ENCODE measurements at regions not wholly inside any gene's neighbourhood (a gene's known extent, or its start where the extent isn't known, plus 50 kb on each side); places are given as distances from the start of the nearest gene placed in this dataset.

- Histone ChIP-seq H2BK15ac (ENCODE audit: low read length) (no peak overlapping the region), H3K79me1 (ENCODE audit: low read depth, low read length) (no peaks in the 10 kb centered on the region), H2BK5ac (ENCODE audit: low read length) (no peak overlapping the region), H3K27ac (replicated peaks; ENCODE audit: low read length) (no peak overlapping the region), H4K91ac (ENCODE audit: low read depth, low read length, poor library complexity) (no peak overlapping the region), H3K4me2 (ENCODE audit: insufficient read depth, low read length, poor library complexity, severe bottlenecking) (no peak overlapping the region), H3K4me1 (ENCODE audit: control insufficient read depth in 2 of 2, insufficient read depth in 1 of 2, low read depth in 1 of 2, low read length in 2 of 2) (no peaks in the 10 kb centered on the region), H4K8ac (ENCODE audit: low read depth, low read length) (no peak overlapping the region), H3K14ac (ENCODE audit: low read length) (no peak overlapping the region), H3K4ac (ENCODE audit: low read length) (no peak overlapping the region), H3K23ac (ENCODE audit: low read depth, low read length, poor library complexity) (no peak overlapping the region), H3K4me3 (ENCODE audit: low read length in 2 of 2) (no peak overlapping the region), H2BK120ac (ENCODE audit: low read depth, low read length) (no peak overlapping the region), H2BK12ac (ENCODE audit: low read length) (no peak overlapping the region), H3K9me3 (replicated peaks in 1 of 2; ENCODE audit: control insufficient read depth in 2 of 2, insufficient read depth in 1 of 2, low read depth in 1 of 2, low read length in 2 of 2) (no peaks in the 10 kb centered on the region), H3K36me3 (replicated peaks in 1 of 2; ENCODE audit: control insufficient read depth in 2 of 2, insufficient read depth in 2 of 2, low read length in 2 of 2) (no peaks in the 10 kb centered on the region), H3K18ac (ENCODE audit: low read length) (no peak overlapping the region), H2AK5ac (ENCODE audit: low read depth, low read length) (no peak overlapping the region), H3K27me3 (ENCODE audit: control insufficient read depth in 3 of 3, insufficient read depth in 3 of 3, low read depth in 1 of 3, low read length in 3 of 3) (no peaks in the 10 kb centered on the region), H3K9ac (ENCODE audit: low read depth, low read length, poor library complexity) (no peak overlapping the region), H2AFZ (ENCODE audit: low read length) (no peak overlapping the region)
- no CpG with 5 or more reads among the region's 8 CpGs for WGBS, 2 donors (ENCODE audit: extremely low coverage in 2 of 2, insufficient read length in 2 of 2, insufficient replicate concordance in 1 of 2)
- no peak for DNase-seq (ENCODE audit: low spot score)
These were observed 371.8 kb upstream of the JAG1 start for GRCh38 chr20:11045412-11046175.

- H3K18ac ChIP-seq (ENCODE audit: low read length) = no peak overlapping the region
- H3K79me1 ChIP-seq (ENCODE audit: low read depth, low read length) = no peaks in the 10 kb centered on the region
- H3K9me3 ChIP-seq (replicated peaks in 1 of 2; ENCODE audit: control insufficient read depth in 2 of 2, insufficient read depth in 1 of 2, low read depth in 1 of 2, low read length in 2 of 2) = no peaks in the 10 kb centered on the region
- no peak overlapping the region for H3K4me2 ChIP-seq (ENCODE audit: insufficient read depth, low read length, poor library complexity, severe bottlenecking)
- no peak overlapping the region for H2BK5ac ChIP-seq (ENCODE audit: low read length)
- H2BK15ac ChIP-seq (ENCODE audit: low read length) = no peak overlapping the region
- no peaks in the 10 kb centered on the region for H3K36me3 ChIP-seq (replicated peaks in 1 of 2; ENCODE audit: control insufficient read depth in 2 of 2, insufficient read depth in 2 of 2, low read length in 2 of 2)
- H4K91ac ChIP-seq (ENCODE audit: low read depth, low read length, poor library complexity) = no peak overlapping the region
- H2BK120ac ChIP-seq (ENCODE audit: low read depth, low read length) = no peak overlapping the region
- no peaks in the 10 kb centered on the region for H3K4me1 ChIP-seq (ENCODE audit: control insufficient read depth in 2 of 2, insufficient read depth in 1 of 2, low read depth in 1 of 2, low read length in 2 of 2)
- H2AK5ac ChIP-seq (ENCODE audit: low read depth, low read length) = no peak overlapping the region
- WGBS, 2 donors (ENCODE audit: extremely low coverage in 2 of 2, insufficient read length in 2 of 2, insufficient replicate concordance in 1 of 2) = no CpG with 5 or more reads among the region's 2 CpGs
- no peak overlapping the region for H3K4me3 ChIP-seq (ENCODE audit: low read length in 2 of 2)
- no peak overlapping the region for H3K9ac ChIP-seq (ENCODE audit: low read depth, low read length, poor library complexity)
- no peak overlapping the region for H3K14ac ChIP-seq (ENCODE audit: low read length)
- no peak overlapping the region for H3K27ac ChIP-seq (replicated peaks; ENCODE audit: low read length)
- no peak overlapping the region for H3K4ac ChIP-seq (ENCODE audit: low read length)
- H4K8ac ChIP-seq (ENCODE audit: low read depth, low read length) = no peak overlapping the region
- H2BK12ac ChIP-seq (ENCODE audit: low read length) = no peak overlapping the region
- no peak for DNase-seq (ENCODE audit: low spot score)
- H2AFZ ChIP-seq (ENCODE audit: low read length) = no peak overlapping the region
- no peaks in the 10 kb centered on the region for H3K27me3 ChIP-seq (ENCODE audit: control insufficient read depth in 3 of 3, insufficient read depth in 3 of 3, low read depth in 1 of 3, low read length in 3 of 3)
- H3K23ac ChIP-seq (ENCODE audit: low read depth, low read length, poor library complexity) = no peak overlapping the region
These were observed 373.8 kb upstream of the JAG1 start for GRCh38 chr20:11047559-11047958.

GRCh38 chr20:11048739-11049138 is 374.9 kb upstream of the JAG1 start:
- Histone ChIP-seq H2BK5ac (ENCODE audit: low read length) (no peak overlapping the region), H2BK15ac (ENCODE audit: low read length) (no peak overlapping the region), H3K4me2 (ENCODE audit: insufficient read depth, low read length, poor library complexity, severe bottlenecking) (no peak overlapping the region), H3K4ac (ENCODE audit: low read length) (no peak overlapping the region), H2BK12ac (ENCODE audit: low read length) (no peak overlapping the region), H2AK5ac (ENCODE audit: low read depth, low read length) (no peak overlapping the region), H2AFZ (ENCODE audit: low read length) (peak overlapping the region; percentile 9), H3K79me1 (ENCODE audit: low read depth, low read length) (no peaks in the 10 kb centered on the region), H3K4me3 (ENCODE audit: low read length in 2 of 2) (no peak overlapping the region), H3K27ac (replicated peaks; ENCODE audit: low read length) (no peak overlapping the region), H3K36me3 (replicated peaks in 1 of 2; ENCODE audit: control insufficient read depth in 2 of 2, insufficient read depth in 2 of 2, low read length in 2 of 2) (no peaks in the 10 kb centered on the region), H3K9me3 (replicated peaks in 1 of 2; ENCODE audit: control insufficient read depth in 2 of 2, insufficient read depth in 1 of 2, low read depth in 1 of 2, low read length in 2 of 2) (no peaks in the 10 kb centered on the region), H4K91ac (ENCODE audit: low read depth, low read length, poor library complexity) (no peak overlapping the region), H4K8ac (ENCODE audit: low read depth, low read length) (no peak overlapping the region), H3K4me1 (ENCODE audit: control insufficient read depth in 2 of 2, insufficient read depth in 1 of 2, low read depth in 1 of 2, low read length in 2 of 2) (no peaks in the 10 kb centered on the region), H3K14ac (ENCODE audit: low read length) (no peak overlapping the region), H3K9ac (ENCODE audit: low read depth, low read length, poor library complexity) (no peak overlapping the region), H3K27me3 (ENCODE audit: control insufficient read depth in 3 of 3, insufficient read depth in 3 of 3, low read depth in 1 of 3, low read length in 3 of 3) (no peaks in the 10 kb centered on the region), H2BK120ac (ENCODE audit: low read depth, low read length) (no peak overlapping the region), H3K23ac (ENCODE audit: low read depth, low read length, poor library complexity) (no peak overlapping the region), H3K18ac (ENCODE audit: low read length) (no peak overlapping the region)
- DNase-seq (ENCODE audit: low spot score) = no peak

- Histone ChIP-seq H4K91ac (ENCODE audit: low read depth, low read length, poor library complexity) (no peak overlapping the region), H3K18ac (ENCODE audit: low read length) (no peak overlapping the region), H2BK12ac (ENCODE audit: low read length) (no peak overlapping the region), H3K9ac (ENCODE audit: low read depth, low read length, poor library complexity) (no peak overlapping the region), H3K4ac (ENCODE audit: low read length) (no peak overlapping the region), H3K23ac (ENCODE audit: low read depth, low read length, poor library complexity) (no peak overlapping the region), H3K4me1 (ENCODE audit: control insufficient read depth in 2 of 2, insufficient read depth in 1 of 2, low read depth in 1 of 2, low read length in 2 of 2) (peaks cover 0 to 1% of the 10 kb centered on the region in 2 donors), H2AFZ (ENCODE audit: low read length) (no peak overlapping the region), H3K36me3 (replicated peaks in 1 of 2; ENCODE audit: control insufficient read depth in 2 of 2, insufficient read depth in 2 of 2, low read length in 2 of 2) (no peaks in the 10 kb centered on the region), H4K8ac (ENCODE audit: low read depth, low read length) (no peak overlapping the region), H3K27ac (replicated peaks; ENCODE audit: low read length) (no peak overlapping the region), H2AK5ac (ENCODE audit: low read depth, low read length) (no peak overlapping the region), H2BK15ac (ENCODE audit: low read length) (no peak overlapping the region), H3K4me3 (ENCODE audit: low read length in 2 of 2) (no peak overlapping the region), H3K27me3 (ENCODE audit: control insufficient read depth in 3 of 3, insufficient read depth in 3 of 3, low read depth in 1 of 3, low read length in 3 of 3) (no peaks in the 10 kb centered on the region), H3K79me1 (ENCODE audit: low read depth, low read length) (no peaks in the 10 kb centered on the region), H3K9me3 (replicated peaks in 1 of 2; ENCODE audit: control insufficient read depth in 2 of 2, insufficient read depth in 1 of 2, low read depth in 1 of 2, low read length in 2 of 2) (no peaks in the 10 kb centered on the region), H2BK120ac (ENCODE audit: low read depth, low read length) (no peak overlapping the region), H2BK5ac (ENCODE audit: low read length) (no peak overlapping the region), H3K4me2 (ENCODE audit: insufficient read depth, low read length, poor library complexity, severe bottlenecking) (no peak overlapping the region), H3K14ac (ENCODE audit: low read length) (no peak overlapping the region)
- no CpG with 5 or more reads among the region's 2 CpGs for WGBS, 2 donors (ENCODE audit: extremely low coverage in 2 of 2, insufficient read length in 2 of 2, insufficient replicate concordance in 1 of 2)
- no peak for DNase-seq (ENCODE audit: low spot score)
These were observed 376.6 kb upstream of the JAG1 start for GRCh38 chr20:11050350-11050749.

All from neuronal stem cell (in vitro differentiated cells).